NK-92 (cell line): ENCODE measurements at regions not wholly inside any gene's neighbourhood (a gene's known extent, or its start where the extent isn't known, plus 50 kb on each side); places are given as distances from the start of the nearest gene placed in this dataset.
"Not testable (repeated sequence)": the region's sequence is repeated elsewhere in the genome, so short reads cannot be mapped to it uniquely, and the experiment has no call there.

Experiments
- DNase-seq: peaks from one replicate; lab custom pipeline; 2025; ENCODE audit not compliant: unreplicated experiment; lab: John Stamatoyannopoulos, UW

GRCh38 chr1:14253676-14254075 is 344.8 kb upstream of the KAZN start:
- DNase-seq = no peak

DNA sequence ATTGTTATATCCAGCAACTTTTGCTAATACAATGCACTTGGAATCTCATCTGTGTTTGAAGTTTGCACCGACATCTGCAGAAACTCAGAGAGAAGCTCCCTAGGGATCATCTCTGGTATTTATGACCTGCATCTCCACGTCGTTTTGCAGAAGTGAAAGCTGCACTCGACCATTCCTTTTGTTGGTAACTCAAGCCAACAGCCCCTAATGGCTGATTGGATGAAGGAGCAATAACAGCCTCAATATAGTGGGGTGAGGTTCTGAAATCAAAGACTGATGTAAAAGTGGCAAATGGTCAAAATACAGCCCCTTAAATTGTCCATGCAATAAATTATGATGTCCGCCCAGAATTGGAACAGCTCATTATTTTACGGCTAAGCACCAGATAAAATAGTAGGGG is 344.2 kb upstream of the KAZN start:
- DNase-seq = no peak

DNA sequence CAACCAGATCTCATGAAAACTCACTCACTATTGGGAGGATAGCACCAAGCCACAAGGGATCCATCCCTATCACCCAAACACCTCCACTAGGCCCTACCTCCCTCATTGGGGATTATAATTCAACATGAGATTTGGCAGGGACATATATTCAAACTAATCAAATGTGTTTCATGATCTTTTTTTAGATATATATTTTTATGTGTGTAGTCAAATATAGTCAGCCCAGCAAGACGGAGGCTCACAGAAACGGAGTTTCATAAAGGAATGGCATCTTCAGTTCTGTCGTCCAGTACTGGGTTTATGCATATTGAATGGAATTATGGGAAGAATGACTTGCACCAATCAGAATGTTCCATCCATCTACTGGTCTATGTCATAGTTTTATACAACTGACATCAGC is 343.3 kb upstream of the KAZN start:
- no peak for DNase-seq

GRCh38 chr1:14255711-14256110 is 342.8 kb upstream of the KAZN start:
- DNase-seq = no peak

DNA sequence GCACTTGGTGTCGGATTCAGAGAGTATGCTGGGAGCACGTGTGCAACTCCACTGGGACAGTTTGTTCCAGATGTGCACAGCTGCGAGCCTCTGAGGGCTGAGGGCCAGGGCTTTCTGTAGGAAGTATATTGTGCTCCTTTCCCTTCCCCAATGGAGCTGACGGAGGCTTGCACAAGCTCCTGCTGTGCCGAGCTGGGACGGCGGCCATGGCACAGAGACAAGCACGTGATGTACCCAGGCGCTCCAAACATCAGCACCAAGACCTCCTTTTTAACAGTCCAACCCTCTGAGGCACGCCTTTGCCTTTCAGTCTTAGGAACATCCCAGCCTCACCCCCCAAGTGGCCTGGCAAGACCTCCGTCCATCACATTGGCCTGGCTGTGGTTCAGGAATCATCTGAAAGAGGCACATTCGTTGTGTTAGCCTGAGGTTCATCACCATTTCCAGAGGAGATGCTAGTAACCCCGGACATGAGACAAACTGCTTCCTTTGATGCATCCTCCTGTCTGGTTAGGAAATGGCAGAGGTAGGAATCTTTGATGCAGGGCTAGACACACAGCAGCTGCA is 339.2 kb upstream of the KAZN start:
- DNase-seq = no peak

DNA sequence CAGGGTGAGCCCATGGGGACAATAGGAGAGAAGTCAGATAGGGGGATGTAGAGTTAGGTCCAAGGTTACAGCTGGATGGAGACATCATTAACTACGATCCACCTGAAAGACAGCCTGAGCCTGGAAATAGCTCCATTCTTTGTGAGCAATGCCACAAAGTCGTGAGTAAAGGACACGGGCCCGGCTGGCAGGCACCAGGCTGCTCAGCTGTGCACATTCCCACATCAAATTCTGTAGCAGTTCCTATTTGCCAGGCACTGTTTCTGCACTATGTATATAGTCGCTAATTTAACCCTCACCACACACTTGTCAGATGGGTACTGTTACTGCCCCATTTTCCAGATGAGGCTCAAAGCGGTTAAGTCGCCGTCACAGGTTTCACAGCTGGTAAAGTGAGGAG is 338.0 kb upstream of the KAZN start:
- DNase-seq = no peak

DNA sequence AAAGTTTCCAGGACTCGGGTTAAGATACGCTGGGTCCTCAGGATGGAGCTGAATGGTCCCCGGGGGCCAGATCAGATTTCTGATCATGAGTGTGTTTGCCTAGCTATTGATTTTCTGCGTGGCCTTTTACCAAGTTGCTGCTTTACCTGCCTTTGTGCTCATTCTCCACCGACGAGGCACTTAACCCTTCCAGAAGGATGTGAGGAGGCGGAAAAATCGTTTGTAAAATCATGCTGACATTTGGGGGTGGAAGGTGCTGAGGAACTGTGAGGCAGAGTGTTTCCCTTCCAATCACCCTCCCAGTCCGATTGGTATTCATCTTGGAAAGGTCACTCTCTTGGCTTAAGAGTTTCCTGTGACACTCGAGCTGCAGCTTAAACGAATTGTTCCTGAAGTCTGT is 337.1 kb upstream of the KAZN start:
- DNase-seq = no peak

DNA sequence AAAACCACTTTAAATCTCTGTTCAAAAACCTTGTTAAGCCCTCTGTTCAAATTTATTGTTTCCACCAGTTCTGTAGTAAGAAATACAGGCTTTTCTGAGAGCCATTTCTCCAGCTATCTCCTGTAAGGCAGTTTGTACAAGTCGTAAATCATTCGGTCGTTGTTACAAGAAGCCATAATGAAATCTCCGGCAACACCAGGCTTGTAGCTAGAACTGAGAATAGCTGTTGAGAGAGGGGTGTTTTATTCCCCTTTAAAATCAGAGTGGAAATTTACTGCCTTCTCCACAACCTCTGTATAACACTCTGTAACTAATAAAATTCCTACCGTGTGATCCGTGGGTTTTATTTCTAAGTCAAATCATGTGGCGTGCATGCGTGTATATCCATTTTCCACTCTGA is 335.8 kb upstream of the KAZN start:
- DNase-seq = no peak

DNA sequence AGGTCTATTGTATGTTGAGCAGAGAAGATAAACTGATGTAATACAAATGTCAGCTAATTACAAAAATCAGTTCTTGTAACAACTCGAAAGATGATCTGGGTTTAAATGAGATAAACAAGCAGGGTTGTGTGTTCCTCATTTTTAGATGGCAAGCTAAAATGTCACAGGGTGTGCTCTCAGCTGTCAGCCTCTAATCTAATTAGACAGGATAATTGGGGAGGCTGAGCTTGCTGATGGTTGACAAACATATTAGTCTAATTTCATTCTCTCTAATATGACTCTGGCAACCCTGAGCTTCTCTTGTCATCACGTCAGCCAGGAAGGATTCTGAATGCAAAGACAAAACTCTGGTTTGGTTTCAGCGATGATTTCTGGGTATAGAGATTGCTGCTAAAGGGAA is 335.3 kb upstream of the KAZN start:
- DNase-seq = no peak

DNA sequence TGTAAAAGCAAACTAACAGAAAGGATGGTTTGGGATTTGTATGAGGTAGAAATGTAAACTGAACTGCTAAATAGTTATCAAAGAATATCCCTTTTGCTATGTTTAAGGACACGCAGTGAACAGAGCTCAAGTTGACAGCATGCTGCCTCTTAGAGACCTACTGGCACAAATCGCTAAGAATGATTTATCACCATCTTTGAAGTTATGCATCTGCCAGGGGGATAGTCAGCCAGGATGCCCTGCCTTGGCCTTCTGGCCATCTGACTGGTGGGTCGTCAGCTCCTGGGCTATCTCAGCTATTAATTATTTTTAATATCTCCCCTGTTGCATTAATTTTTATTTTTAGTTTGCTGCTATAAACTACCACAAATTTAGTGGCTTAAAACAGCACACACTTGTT is 334.8 kb upstream of the KAZN start:
- DNase-seq = no peak

GRCh38 chr1:14265495-14265894 is 333.0 kb upstream of the KAZN start:
- no peak for DNase-seq

DNA sequence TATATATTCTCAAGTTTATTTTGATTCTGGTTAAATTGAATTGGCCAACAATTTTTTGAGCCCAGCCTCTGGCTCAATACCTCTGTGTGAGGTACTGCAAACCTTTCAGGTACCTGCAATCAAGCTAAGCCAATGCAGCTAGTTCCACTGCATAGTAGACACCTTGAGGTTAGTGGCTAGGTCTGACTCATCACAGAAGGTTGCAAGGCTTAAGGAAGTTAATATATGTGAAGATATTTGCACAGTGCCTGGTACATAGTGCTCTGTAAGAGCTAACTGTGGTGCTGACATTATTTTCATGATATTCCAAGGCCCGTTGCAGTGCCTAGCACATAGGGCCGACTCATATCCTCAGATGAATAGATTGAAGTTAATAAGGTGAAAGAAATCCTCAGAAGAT is 330.5 kb upstream of the KAZN start:
- no peak for DNase-seq

GRCh38 chr1:14270821-14271220 is 327.7 kb upstream of the KAZN start:
- DNase-seq = no peak

- DNase-seq = no peak
Measured at GRCh38 chr1:14273811-14274210, 324.7 kb upstream of the KAZN start.

- DNase-seq = not testable (repeated sequence)
Measured at GRCh38 chr1:14279891-14280290, 318.6 kb upstream of the KAZN start.

DNA sequence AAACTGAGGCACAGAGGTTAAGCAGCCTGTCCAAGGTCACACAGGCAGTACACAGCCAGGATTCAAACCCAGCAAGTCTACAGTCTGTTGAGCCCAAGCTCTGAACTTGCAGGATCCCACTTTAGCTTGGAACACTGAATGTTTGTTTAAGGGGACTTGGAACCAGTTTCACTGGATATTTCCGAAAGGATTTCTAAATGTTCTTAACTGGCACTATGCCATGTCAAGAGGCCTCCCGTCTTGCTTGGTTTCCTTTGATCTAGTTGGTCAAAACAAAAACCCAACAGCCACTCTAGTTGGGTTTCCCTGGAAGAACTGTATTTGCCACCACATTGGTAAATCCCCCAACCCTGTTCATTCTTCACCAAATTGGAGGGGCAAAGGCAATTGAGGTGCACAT is 317.6 kb upstream of the KAZN start:
- no peak for DNase-seq

DNA sequence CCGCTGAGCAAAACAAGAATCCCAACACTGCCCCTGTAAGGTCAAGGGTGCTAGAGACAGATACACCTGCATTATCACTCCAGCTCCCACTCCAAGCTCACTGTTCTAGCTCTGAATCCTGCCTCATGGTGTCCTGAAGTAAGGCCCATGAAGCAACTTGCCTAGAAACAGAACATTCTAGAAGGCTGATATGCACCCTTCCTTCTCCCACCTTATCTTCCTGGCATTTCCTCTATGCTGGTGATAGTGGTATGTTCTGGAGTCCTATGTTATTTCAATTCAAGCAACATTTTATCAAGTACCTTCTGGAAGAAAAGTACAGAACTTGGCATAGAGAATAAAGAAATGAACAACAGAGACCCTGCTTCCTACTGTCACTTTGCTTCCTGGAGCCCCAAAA is 317.1 kb upstream of the KAZN start:
- no peak for DNase-seq

- no peak for DNase-seq
Measured at GRCh38 chr1:14282707-14283106, 315.8 kb upstream of the KAZN start.

DNA sequence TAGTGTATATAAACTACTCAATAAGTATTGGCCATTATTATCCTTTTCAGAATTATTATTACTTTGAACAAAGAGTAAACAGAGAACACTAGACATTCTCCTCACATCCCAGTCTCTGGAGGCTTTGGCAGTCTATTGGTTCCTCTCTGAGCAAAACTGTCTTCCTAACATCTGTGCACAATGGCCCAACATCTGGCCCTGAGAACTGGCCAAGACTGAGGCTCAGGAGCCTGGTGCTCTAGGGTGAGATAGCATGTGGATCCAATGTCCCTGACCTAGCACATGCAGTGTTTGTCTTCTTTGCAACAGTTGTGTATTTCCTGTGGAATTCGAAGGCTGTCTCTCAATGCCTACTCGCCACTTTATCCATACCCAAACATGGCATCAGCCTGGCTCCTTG is 313.2 kb upstream of the KAZN start:
- no peak for DNase-seq

DNA sequence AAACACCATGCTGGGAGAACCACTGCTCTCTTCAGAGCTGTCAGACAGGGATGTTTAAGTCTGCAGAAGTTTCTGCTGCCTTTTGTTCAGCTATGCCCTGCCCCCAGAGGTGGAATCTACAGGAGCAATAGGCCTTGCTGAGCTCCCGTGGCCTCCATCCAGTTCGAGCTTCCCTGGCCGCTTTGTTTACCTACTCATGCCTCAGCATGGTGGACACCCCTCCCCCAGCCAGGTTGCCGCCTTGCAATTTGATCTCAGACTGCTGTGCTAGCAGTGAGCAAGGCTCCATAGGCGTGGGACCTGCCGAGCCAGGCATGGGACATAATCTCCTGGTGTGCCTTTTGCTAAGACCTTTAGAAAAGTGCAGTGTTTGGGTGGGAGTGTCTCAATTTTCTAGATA is 307.3 kb upstream of the KAZN start:
- not testable (repeated sequence) for DNase-seq

- no peak for DNase-seq
Measured at GRCh38 chr1:14292520-14292919, 306.0 kb upstream of the KAZN start.

DNA sequence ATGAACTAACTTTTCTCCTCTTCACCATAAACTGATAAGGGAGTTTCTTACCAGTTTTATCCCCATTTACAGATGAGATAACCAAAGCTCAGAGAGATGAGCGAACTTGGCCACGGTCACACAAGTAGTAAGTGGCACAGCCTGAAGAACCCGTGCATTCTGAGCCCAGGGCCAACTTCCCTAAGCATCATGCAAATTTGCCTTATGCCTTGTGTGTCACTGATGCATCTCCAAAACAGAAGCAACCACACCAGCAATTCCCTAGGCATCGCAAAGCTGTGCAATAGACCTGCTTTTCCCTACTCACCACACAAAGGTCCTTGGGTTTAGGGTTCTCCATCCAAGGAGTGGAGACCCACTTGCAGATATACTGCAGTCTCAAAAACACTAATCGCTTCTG is 304.5 kb upstream of the KAZN start:
- no peak for DNase-seq

GRCh38 chr1:14294860-14295536 is 303.5 kb upstream of the KAZN start:
- no peak for DNase-seq
